ENCODE measurements at regions not wholly inside any gene's neighbourhood (a gene's known extent, or its start where the extent isn't known, plus 50 kb on each side); places are given as distances from the start of the nearest gene placed in this dataset.

DNA sequence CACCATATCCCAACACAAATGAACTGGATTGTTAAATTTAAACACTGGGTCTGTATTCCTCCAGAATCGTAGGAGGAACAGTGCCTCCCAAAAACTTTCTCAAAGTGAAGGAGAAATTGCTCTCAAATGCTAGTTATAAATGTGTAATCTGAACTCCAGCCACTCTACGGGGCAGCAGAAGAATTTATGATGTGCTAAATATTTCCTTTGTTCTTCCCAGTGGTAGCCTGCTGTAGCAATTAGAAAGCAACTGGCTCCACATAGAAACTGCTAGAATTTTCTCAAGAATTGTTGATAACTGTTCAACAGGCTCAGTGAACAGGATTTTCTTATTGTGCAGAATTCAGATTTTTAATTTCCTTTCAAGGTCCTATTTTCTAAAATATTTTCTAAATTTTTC, 49.8 kb upstream of the EYA4 start:
- no peak for DNase-seq

All from stimulated activated CD4-positive, alpha-beta T cell treated with anti-CD3 and anti-CD28 coated beads, Interleukin-4, amount 100 ng/mL, for 1 hour (primary cell).